CD4-positive, alpha-beta T cell treated with Interferon gamma for 1 hour (primary cell): ENCODE measurements at regions not wholly inside any gene's neighbourhood (a gene's known extent, or its start where the extent isn't known, plus 50 kb on each side); places are given as distances from the start of the nearest gene placed in this dataset.
"Not testable (repeated sequence)": the region's sequence is repeated elsewhere in the genome, so short reads cannot be mapped to it uniquely, and the experiment has no call there.

ENCODE experiments used
- DNase-seq: peaks from one replicate; pipeline ENCODE4 v3.0.0-alpha.2; 2020

GRCh38 chr13:81597101-81597500 is 1256.2 kb upstream of the SPRY2 start:
- no peak for DNase-seq

- DNase-seq = no peak
Measured at GRCh38 chr13:81596224-81596753, 1255.4 kb upstream of the SPRY2 start.

GRCh38 chr13:81591528-81592220 is 1250.7 kb upstream of the SPRY2 start:
- DNase-seq = no peak

- no peak for DNase-seq
Measured at GRCh38 chr13:81582381-81582780, 1241.5 kb upstream of the SPRY2 start.

- DNase-seq = no peak
Measured at GRCh38 chr13:81577601-81578195, 1236.8 kb upstream of the SPRY2 start.

GRCh38 chr13:81568824-81569223 is 1227.9 kb upstream of the SPRY2 start:
- no peak for DNase-seq

GRCh38 chr13:81565849-81566248 is 1224.9 kb upstream of the SPRY2 start:
- no peak for DNase-seq

GRCh38 chr13:81563091-81563490 is 1222.2 kb upstream of the SPRY2 start:
- DNase-seq = no peak

- no peak for DNase-seq
Measured at GRCh38 chr13:81562598-81562997, 1221.7 kb upstream of the SPRY2 start.

GRCh38 chr13:81551036-81551435 is 1210.1 kb upstream of the SPRY2 start:
- no peak for DNase-seq

GRCh38 chr13:81546294-81546693 is 1205.4 kb upstream of the SPRY2 start:
- not testable (repeated sequence) for DNase-seq

GRCh38 chr13:81540777-81541176 is 1199.9 kb upstream of the SPRY2 start:
- DNase-seq = no peak

GRCh38 chr13:81539643-81540150 is 1198.8 kb upstream of the SPRY2 start:
- no peak for DNase-seq

GRCh38 chr13:81498969-81499368 is 1158.0 kb upstream of the SPRY2 start:
- DNase-seq = no peak

GRCh38 chr13:81493144-81493543 is 1152.2 kb upstream of the SPRY2 start:
- no peak for DNase-seq

GRCh38 chr13:81492449-81492848 is 1151.5 kb upstream of the SPRY2 start:
- no peak for DNase-seq

GRCh38 chr13:81488021-81488420 is 1147.1 kb upstream of the SPRY2 start:
- no peak for DNase-seq

- no peak for DNase-seq
Measured at GRCh38 chr13:81487151-81487550, 1146.2 kb upstream of the SPRY2 start.

- DNase-seq = no peak
Measured at GRCh38 chr13:81480634-81481033, 1139.7 kb upstream of the SPRY2 start.

- no peak for DNase-seq
Measured at GRCh38 chr13:81473366-81473899, 1132.5 kb upstream of the SPRY2 start.

- no peak for DNase-seq
Measured at GRCh38 chr13:81458170-81458569, 1117.2 kb upstream of the SPRY2 start.

- DNase-seq = no peak
Measured at GRCh38 chr13:81446441-81446840, 1105.5 kb upstream of the SPRY2 start.

GRCh38 chr13:81442904-81443303 is 1102.0 kb upstream of the SPRY2 start:
- no peak for DNase-seq

GRCh38 chr13:81425286-81425685 is 1084.4 kb upstream of the SPRY2 start:
- no peak for DNase-seq
